ENCODE measurements at regions not wholly inside any gene's neighbourhood (a gene's known extent, or its start where the extent isn't known, plus 50 kb on each side); places are given as distances from the start of the nearest gene placed in this dataset.

DNA sequence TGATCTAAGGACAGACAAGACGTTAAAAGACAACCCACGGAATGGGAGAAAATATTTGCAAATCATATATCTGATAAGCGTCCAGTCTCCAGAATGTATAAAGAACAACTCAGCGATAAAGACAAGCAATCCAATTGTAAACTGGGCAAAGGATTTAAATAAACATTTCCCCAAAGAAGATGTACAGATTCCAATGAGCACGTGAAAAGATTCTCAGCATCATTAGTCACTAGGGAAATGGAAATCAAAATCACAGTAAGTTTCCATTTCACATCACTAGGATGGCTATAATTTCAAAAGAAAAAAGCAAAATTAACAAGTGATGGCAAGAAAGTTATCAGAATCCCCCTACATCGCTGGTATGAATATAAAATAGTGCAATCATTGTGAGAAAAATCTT, 316.1 kb downstream of the SFMBT2 start:
- TF ChIP-seq, protein P1, sequence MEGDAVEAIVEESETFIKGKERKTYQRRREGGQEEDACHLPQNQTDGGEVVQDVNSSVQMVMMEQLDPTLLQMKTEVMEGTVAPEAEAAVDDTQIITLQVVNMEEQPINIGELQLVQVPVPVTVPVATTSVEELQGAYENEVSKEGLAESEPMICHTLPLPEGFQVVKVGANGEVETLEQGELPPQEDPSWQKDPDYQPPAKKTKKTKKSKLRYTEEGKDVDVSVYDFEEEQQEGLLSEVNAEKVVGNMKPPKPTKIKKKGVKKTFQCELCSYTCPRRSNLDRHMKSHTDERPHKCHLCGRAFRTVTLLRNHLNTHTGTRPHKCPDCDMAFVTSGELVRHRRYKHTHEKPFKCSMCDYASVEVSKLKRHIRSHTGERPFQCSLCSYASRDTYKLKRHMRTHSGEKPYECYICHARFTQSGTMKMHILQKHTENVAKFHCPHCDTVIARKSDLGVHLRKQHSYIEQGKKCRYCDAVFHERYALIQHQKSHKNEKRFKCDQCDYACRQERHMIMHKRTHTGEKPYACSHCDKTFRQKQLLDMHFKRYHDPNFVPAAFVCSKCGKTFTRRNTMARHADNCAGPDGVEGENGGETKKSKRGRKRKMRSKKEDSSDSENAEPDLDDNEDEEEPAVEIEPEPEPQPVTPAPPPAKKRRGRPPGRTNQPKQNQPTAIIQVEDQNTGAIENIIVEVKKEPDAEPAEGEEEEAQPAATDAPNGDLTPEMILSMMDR (conservative IDR thresholded peaks at IDR 0.05; ENCODE audit: low read depth, low read length): no peak
- TF ChIP-seq EZH2 (IDR thresholded peaks at IDR 0.05; ENCODE audit: low read length, unreplicated experiment) (no peak), EZH2phosphoT487 (IDR thresholded peaks at IDR 0.05; ENCODE audit: borderline replicate concordance, low read length) (no peak)
